H1 (cell line): ENCODE measurements at regions not wholly inside any gene's neighbourhood (a gene's known extent, or its start where the extent isn't known, plus 50 kb on each side); places are given as distances from the start of the nearest gene placed in this dataset.

ENCODE experiments used
- CTCF ChIA-PET: fragments of 300-600 bp; sonication (Branson Sonifier 250); formaldehyde crosslinking; loops from one replicate; lab custom pipeline; 2021; ENCODE audit not compliant: partially characterized antibody; lab: Charles Lee
- POLR2A ChIA-PET: fragments of 300-600 bp; sonication (Branson Sonifier 250); formaldehyde crosslinking; loops from one replicate; lab custom pipeline; 2021; ENCODE audit warnings: inconsistent platforms; ENCODE audit not compliant: partially characterized antibody; lab: Charles Lee
- DNase-seq, 2 experiments: peaks; one replicate each; pipeline versions ENCODE4 v3.0.0 to v3.0.0-alpha.2; 2010 to 2022; ENCODE audit warnings: low spot score in 2 of 2, low read depth in 1 of 2, mixed read lengths in 1 of 2
- FAIRE-seq: peaks from 2 replicates; lab custom pipeline; 2011; peaks lifted over from hg19 to GRCh38; lab: Jason Lieb, UNC
- H2AFZ ChIP-seq: 2 replicates; pipeline ENCODE4 v1.8.1; 2012; ENCODE audit warnings: low read length, inconsistent platforms
- H2AK5ac ChIP-seq: 2 replicates; pipeline ENCODE4 v1.6.1; 2013; ENCODE audit warnings: low read depth, low read length
- H2BK120ac ChIP-seq: replicated peaks from 2 replicates; pipeline ENCODE3; 2013; ENCODE audit warnings: low read depth, low read length, inconsistent platforms
- H2BK12ac ChIP-seq: 2 replicates; pipeline ENCODE4 v1.6.1; 2013; ENCODE audit warnings: low read depth, low read length
- H2BK15ac ChIP-seq: 2 replicates; pipeline ENCODE4 v1.6.1; 2013; ENCODE audit warnings: low read length
- H2BK20ac ChIP-seq: 2 replicates; pipeline ENCODE4 v1.6.1; 2013; ENCODE audit warnings: low read length
- H2BK5ac ChIP-seq: 2 replicates; pipeline ENCODE4 v1.6.1; 2013; ENCODE audit warnings: low read depth, low read length
- H3K14ac ChIP-seq: 2 replicates; pipeline ENCODE4 v1.6.1; 2013; ENCODE audit warnings: inconsistent platforms; ENCODE audit not compliant: insufficient read length
- H3K18ac ChIP-seq: 2 replicates; pipeline ENCODE4 v1.6.1; 2013; ENCODE audit warnings: low read length; ENCODE audit errors: extremely low read depth
- H3K23ac ChIP-seq: 2 replicates; pipeline ENCODE4 v1.6.1; 2013; ENCODE audit warnings: inconsistent platforms; ENCODE audit not compliant: insufficient read length
- H3K23me2 ChIP-seq: 2 replicates; pipeline ENCODE4 v1.6.1; 2013; ENCODE audit warnings: low read depth, low read length
- H3K27ac ChIP-seq: 2 replicates; pipeline ENCODE4 v1.6.1; 2011; ENCODE audit warnings: low read depth, low read length, inconsistent platforms
- H3K27me3 ChIP-seq, 4 experiments: replicated peaks in 1 of 4; 1 replicate in 1 of 4; 2 replicates in 3 of 4; pipeline versions ENCODE4 v1.6.1 to v1.8.1; 2011 to 2013; ENCODE audit warnings: low read length in 3 of 4, mild to moderate bottlenecking in 3 of 4, inconsistent platforms in 2 of 4, mixed read lengths in 2 of 4, moderate library complexity in 1 of 4; ENCODE audit not compliant: control insufficient read depth in 3 of 4, insufficient read depth in 3 of 4; ENCODE audit errors: extremely low read depth in 1 of 4
- H3K36me3 ChIP-seq, 4 experiments: 2 replicates each; pipeline versions ENCODE4 v1.6.1 to v1.8.1; 2011 to 2013; ENCODE audit warnings: mild to moderate bottlenecking in 4 of 4, low read length in 3 of 4, moderate library complexity in 2 of 4, control low read depth in 1 of 4, inconsistent platforms in 1 of 4; ENCODE audit not compliant: insufficient read depth in 4 of 4, control insufficient read depth in 2 of 4
- H3K4ac ChIP-seq: replicated peaks from 2 replicates; pipeline ENCODE3; 2013; ENCODE audit warnings: low read length, low read depth, mixed read lengths, inconsistent platforms; ENCODE audit not compliant: insufficient read length
- H3K4me1 ChIP-seq, 4 experiments: replicated peaks in 1 of 4; 1 replicate in 1 of 4; 2 replicates in 3 of 4; pipeline versions ENCODE4 v1.6.1 to v1.8.1; 2011 to 2013; ENCODE audit warnings: low read length in 3 of 4, inconsistent platforms in 2 of 4, mixed read lengths in 1 of 4; ENCODE audit not compliant: insufficient read depth in 4 of 4, control insufficient read depth in 3 of 4
- H3K4me2 ChIP-seq, 2 experiments: 2 replicates each; pipeline versions ENCODE4 v1.6.1 to v1.8.1; 2011 to 2013; ENCODE audit warnings: low read depth in 2 of 2, low read length in 2 of 2, control low read depth in 1 of 2, inconsistent platforms in 1 of 2, mild to moderate bottlenecking in 1 of 2; ENCODE audit not compliant: insufficient read depth in 1 of 2
- H3K4me3 ChIP-seq, 4 experiments: fragments of 200-600, 300-600 bp in 1 of 4; sonication (generic), shearing (Covaris generic), sonication (Bioruptor Twin) in 1 of 4; 2 replicates each; pipeline versions ENCODE4 v1.5.1 to v1.8.1; 2011 to 2016; ENCODE audit warnings: low read length in 4 of 4, low read depth in 3 of 4, control low read depth in 2 of 4, inconsistent platforms in 2 of 4, mild to moderate bottlenecking in 2 of 4, mixed read lengths in 1 of 4, moderate library complexity in 1 of 4; ENCODE audit not compliant: insufficient read depth in 2 of 4; ENCODE audit errors: extremely low read depth in 1 of 4
- H3K56ac ChIP-seq: replicated peaks from 2 replicates; pipeline ENCODE3; 2013; ENCODE audit warnings: low read depth, mild to moderate bottlenecking, mixed read lengths, low read length, inconsistent platforms; ENCODE audit not compliant: insufficient read length
- H3K79me1 ChIP-seq: 2 replicates; pipeline ENCODE4 v1.6.1; 2013; ENCODE audit warnings: low read depth, low read length, control low read depth
- H3K79me2 ChIP-seq, 2 experiments: 2 replicates each; pipeline versions ENCODE4 v1.6.1 to v1.8.1; 2012 to 2013; ENCODE audit warnings: low read length in 2 of 2, mild to moderate bottlenecking in 2 of 2, inconsistent platforms in 1 of 2; ENCODE audit not compliant: insufficient read depth in 2 of 2, control insufficient read depth in 1 of 2
- H3K9ac ChIP-seq, 4 experiments: replicated peaks in 1 of 4; 1 replicate in 1 of 4; 2 replicates in 3 of 4; pipeline versions ENCODE4 v1.6.1 to v1.8.1; 2011 to 2013; ENCODE audit warnings: low read depth in 3 of 4, low read length in 3 of 4, control low read depth in 2 of 4, mild to moderate bottlenecking in 2 of 4, moderate library complexity in 2 of 4, inconsistent platforms in 1 of 4; ENCODE audit errors: extremely low read depth in 1 of 4
- H3K9me3 ChIP-seq, 2 experiments: 2 replicates each; pipeline versions ENCODE4 v1.6.1 to v1.8.1; 2012 to 2013; ENCODE audit warnings: mild to moderate bottlenecking in 2 of 2, moderate library complexity in 2 of 2, control low read depth in 1 of 2, inconsistent platforms in 1 of 2, low read depth in 1 of 2, low read length in 1 of 2, mixed read lengths in 1 of 2; ENCODE audit not compliant: insufficient read depth in 2 of 2
- H4K20me1 ChIP-seq, 2 experiments: replicated peaks in 1 of 2; 2 replicates each; pipeline versions ENCODE3 to v1.8.1; 2011 to 2013; ENCODE audit warnings: inconsistent platforms in 2 of 2, low read length in 2 of 2, mild to moderate bottlenecking in 1 of 2; ENCODE audit not compliant: insufficient read depth in 2 of 2, control insufficient read depth in 1 of 2
- H4K5ac ChIP-seq: 2 replicates; pipeline ENCODE4 v1.6.1; 2013; ENCODE audit warnings: low read length, low read depth, mixed read lengths, inconsistent platforms; ENCODE audit not compliant: insufficient read length
- H4K8ac ChIP-seq: 2 replicates; pipeline ENCODE4 v1.8.0; 2013; ENCODE audit warnings: mild to moderate bottlenecking, moderate library complexity, low read length, inconsistent platforms; ENCODE audit not compliant: insufficient read depth; ENCODE audit errors: extremely low read depth
- H4K91ac ChIP-seq: replicated peaks from 2 replicates; pipeline ENCODE3; 2013; ENCODE audit warnings: low read length, mixed read lengths, inconsistent platforms; ENCODE audit not compliant: insufficient read length
- EP300 ChIP-seq, 2 experiments: IDR thresholded peaks; 1 replicate in 1 of 2; 2 replicates in 1 of 2; pipeline ENCODE4 v1.6.1; 2011 to 2012; ENCODE audit warnings: low read depth in 2 of 2, low read length in 2 of 2, mild to moderate bottlenecking in 2 of 2, borderline replicate concordance in 1 of 2, inconsistent platforms in 1 of 2, moderate library complexity in 1 of 2
- JUN ChIP-seq: IDR thresholded peaks from 2 replicates; pipeline ENCODE4 v1.6.1; 2011; ENCODE audit warnings: low read depth, mild to moderate bottlenecking, improper control_type of control experiment, low read length
- RFX5 ChIP-seq: IDR thresholded peaks from 2 replicates; pipeline ENCODE4 v1.6.1; 2011; ENCODE audit warnings: low read depth, low read length, improper control_type of control experiment, borderline replicate concordance
- WGBS, 2 experiments: shearing (Covaris generic) in 1 of 2; methylation state at CpG; one replicate each; pipeline versions ENCODE4 v1.1.6 to v1.1.7; 2013 to 2015; ENCODE audit warnings: low lambda C conversion rate in 2 of 2, mixed read lengths in 2 of 2, inconsistent platforms in 1 of 2, low coverage in 1 of 2, missing lambda C conversion rate in 1 of 2; ENCODE audit not compliant: insufficient replicate concordance in 2 of 2, insufficient coverage in 1 of 2, insufficient read length in 1 of 2; ENCODE audit errors: extremely low coverage in 1 of 2, missing lambda C conversion rate in 1 of 2; 5-methylcytosine and 5-hydroxymethylcytosine counted together

- Histone ChIP-seq H3K4me2 (no peak overlapping the region), H3K27me3 (no peaks in the 10 kb centered on the region), H3K4ac (no peak overlapping the region), H3K27ac (no peak overlapping the region), H4K8ac (no peak overlapping the region), H4K5ac (no peak overlapping the region), H2BK15ac (no peak overlapping the region), H3K4me3 (no peak overlapping the region), H3K9me3 (0 out of 4 replicates have a peak, but pooled peaks cover 0 to 4% of the 10 kb centered on the region in 2 experiments), H2BK5ac (no peak overlapping the region), H3K79me1 (no peaks in the 10 kb centered on the region), H2BK20ac (no peak overlapping the region), H2AK5ac (no peak overlapping the region), H3K79me2 (no peaks in the 10 kb centered on the region), H2BK12ac (no peak overlapping the region), H3K36me3 (no peaks in the 10 kb centered on the region), H3K23ac (no peak overlapping the region), H3K9ac (no peak overlapping the region), H3K4me1 (no peaks in the 10 kb centered on the region), H3K23me2 (no peaks in the 10 kb centered on the region), H3K18ac (no peak overlapping the region), H4K91ac (no peak overlapping the region), H3K14ac (no peak overlapping the region), H4K20me1 (no peaks in the 10 kb centered on the region), H2AFZ (no peak overlapping the region), H3K56ac (no peak overlapping the region), H2BK120ac (no peak overlapping the region)
- DNase-seq (no peak), FAIRE-seq (no peak)
- ChIA-PET POLR2A (no interaction called here), CTCF (no interaction called here)
- 86% methylated on average over 1 of the region's 1 CpG; no CpG with 5 or more reads in 1 of the 2 experiments for WGBS, 2 experiments
- TF ChIP-seq RFX5 (no peak), JUN (no peak), EP300 (IDR thresholded peaks at IDR 0.05; ENCODE audit: borderline replicate concordance in 1 of 2, low read depth in 2 of 2, low read length in 2 of 2) (no peak)
Measured at GRCh38 chr12:95386051-95386450, 87.9 kb upstream of the METAP2 start.
